H1 (cell line): ENCODE measurements at regions not wholly inside any gene's neighbourhood (a gene's known extent, or its start where the extent isn't known, plus 50 kb on each side); places are given as distances from the start of the nearest gene placed in this dataset.

ENCODE experiments used
- CTCF ChIA-PET: fragments of 300-600 bp; sonication (Branson Sonifier 250); formaldehyde crosslinking; loops from one replicate; lab custom pipeline; 2021; ENCODE audit not compliant: partially characterized antibody; lab: Charles Lee
- POLR2A ChIA-PET: fragments of 300-600 bp; sonication (Branson Sonifier 250); formaldehyde crosslinking; loops from one replicate; lab custom pipeline; 2021; ENCODE audit warnings: inconsistent platforms; ENCODE audit not compliant: partially characterized antibody; lab: Charles Lee
- DNase-seq, 2 experiments: peaks; one replicate each; pipeline versions ENCODE4 v3.0.0 to v3.0.0-alpha.2; 2010 to 2022; ENCODE audit warnings: low spot score in 2 of 2, low read depth in 1 of 2, mixed read lengths in 1 of 2
- FAIRE-seq: peaks from 2 replicates; lab custom pipeline; 2011; peaks lifted over from hg19 to GRCh38; lab: Jason Lieb, UNC
- H2AFZ ChIP-seq: 2 replicates; pipeline ENCODE4 v1.8.1; 2012; ENCODE audit warnings: low read length, inconsistent platforms
- H2AK5ac ChIP-seq: 2 replicates; pipeline ENCODE4 v1.6.1; 2013; ENCODE audit warnings: low read depth, low read length
- H2BK120ac ChIP-seq: replicated peaks from 2 replicates; pipeline ENCODE3; 2013; ENCODE audit warnings: low read depth, low read length, inconsistent platforms
- H2BK12ac ChIP-seq: 2 replicates; pipeline ENCODE4 v1.6.1; 2013; ENCODE audit warnings: low read depth, low read length
- H2BK15ac ChIP-seq: 2 replicates; pipeline ENCODE4 v1.6.1; 2013; ENCODE audit warnings: low read length
- H2BK20ac ChIP-seq: 2 replicates; pipeline ENCODE4 v1.6.1; 2013; ENCODE audit warnings: low read length
- H2BK5ac ChIP-seq: 2 replicates; pipeline ENCODE4 v1.6.1; 2013; ENCODE audit warnings: low read depth, low read length
- H3K14ac ChIP-seq: 2 replicates; pipeline ENCODE4 v1.6.1; 2013; ENCODE audit warnings: inconsistent platforms; ENCODE audit not compliant: insufficient read length
- H3K18ac ChIP-seq: 2 replicates; pipeline ENCODE4 v1.6.1; 2013; ENCODE audit warnings: low read length; ENCODE audit errors: extremely low read depth
- H3K23ac ChIP-seq: 2 replicates; pipeline ENCODE4 v1.6.1; 2013; ENCODE audit warnings: inconsistent platforms; ENCODE audit not compliant: insufficient read length
- H3K23me2 ChIP-seq: 2 replicates; pipeline ENCODE4 v1.6.1; 2013; ENCODE audit warnings: low read depth, low read length
- H3K27ac ChIP-seq: 2 replicates; pipeline ENCODE4 v1.6.1; 2011; ENCODE audit warnings: low read depth, low read length, inconsistent platforms
- H3K27me3 ChIP-seq, 4 experiments: replicated peaks in 1 of 4; 1 replicate in 1 of 4; 2 replicates in 3 of 4; pipeline versions ENCODE4 v1.6.1 to v1.8.1; 2011 to 2013; ENCODE audit warnings: low read length in 3 of 4, mild to moderate bottlenecking in 3 of 4, inconsistent platforms in 2 of 4, mixed read lengths in 2 of 4, moderate library complexity in 1 of 4; ENCODE audit not compliant: control insufficient read depth in 3 of 4, insufficient read depth in 3 of 4; ENCODE audit errors: extremely low read depth in 1 of 4
- H3K36me3 ChIP-seq, 4 experiments: 2 replicates each; pipeline versions ENCODE4 v1.6.1 to v1.8.1; 2011 to 2013; ENCODE audit warnings: mild to moderate bottlenecking in 4 of 4, low read length in 3 of 4, moderate library complexity in 2 of 4, control low read depth in 1 of 4, inconsistent platforms in 1 of 4; ENCODE audit not compliant: insufficient read depth in 4 of 4, control insufficient read depth in 2 of 4
- H3K4ac ChIP-seq: replicated peaks from 2 replicates; pipeline ENCODE3; 2013; ENCODE audit warnings: low read length, low read depth, mixed read lengths, inconsistent platforms; ENCODE audit not compliant: insufficient read length
- H3K4me1 ChIP-seq, 4 experiments: replicated peaks in 1 of 4; 1 replicate in 1 of 4; 2 replicates in 3 of 4; pipeline versions ENCODE4 v1.6.1 to v1.8.1; 2011 to 2013; ENCODE audit warnings: low read length in 3 of 4, inconsistent platforms in 2 of 4, mixed read lengths in 1 of 4; ENCODE audit not compliant: insufficient read depth in 4 of 4, control insufficient read depth in 3 of 4
- H3K4me2 ChIP-seq, 2 experiments: 2 replicates each; pipeline versions ENCODE4 v1.6.1 to v1.8.1; 2011 to 2013; ENCODE audit warnings: low read depth in 2 of 2, low read length in 2 of 2, control low read depth in 1 of 2, inconsistent platforms in 1 of 2, mild to moderate bottlenecking in 1 of 2; ENCODE audit not compliant: insufficient read depth in 1 of 2
- H3K4me3 ChIP-seq, 4 experiments: fragments of 200-600, 300-600 bp in 1 of 4; sonication (generic), shearing (Covaris generic), sonication (Bioruptor Twin) in 1 of 4; 2 replicates each; pipeline versions ENCODE4 v1.5.1 to v1.8.1; 2011 to 2016; ENCODE audit warnings: low read length in 4 of 4, low read depth in 3 of 4, control low read depth in 2 of 4, inconsistent platforms in 2 of 4, mild to moderate bottlenecking in 2 of 4, mixed read lengths in 1 of 4, moderate library complexity in 1 of 4; ENCODE audit not compliant: insufficient read depth in 2 of 4; ENCODE audit errors: extremely low read depth in 1 of 4
- H3K56ac ChIP-seq: replicated peaks from 2 replicates; pipeline ENCODE3; 2013; ENCODE audit warnings: low read depth, mild to moderate bottlenecking, mixed read lengths, low read length, inconsistent platforms; ENCODE audit not compliant: insufficient read length
- H3K79me1 ChIP-seq: 2 replicates; pipeline ENCODE4 v1.6.1; 2013; ENCODE audit warnings: low read depth, low read length, control low read depth
- H3K79me2 ChIP-seq, 2 experiments: 2 replicates each; pipeline versions ENCODE4 v1.6.1 to v1.8.1; 2012 to 2013; ENCODE audit warnings: low read length in 2 of 2, mild to moderate bottlenecking in 2 of 2, inconsistent platforms in 1 of 2; ENCODE audit not compliant: insufficient read depth in 2 of 2, control insufficient read depth in 1 of 2
- H3K9ac ChIP-seq, 4 experiments: replicated peaks in 1 of 4; 1 replicate in 1 of 4; 2 replicates in 3 of 4; pipeline versions ENCODE4 v1.6.1 to v1.8.1; 2011 to 2013; ENCODE audit warnings: low read depth in 3 of 4, low read length in 3 of 4, control low read depth in 2 of 4, mild to moderate bottlenecking in 2 of 4, moderate library complexity in 2 of 4, inconsistent platforms in 1 of 4; ENCODE audit errors: extremely low read depth in 1 of 4
- H3K9me3 ChIP-seq, 2 experiments: 2 replicates each; pipeline versions ENCODE4 v1.6.1 to v1.8.1; 2012 to 2013; ENCODE audit warnings: mild to moderate bottlenecking in 2 of 2, moderate library complexity in 2 of 2, control low read depth in 1 of 2, inconsistent platforms in 1 of 2, low read depth in 1 of 2, low read length in 1 of 2, mixed read lengths in 1 of 2; ENCODE audit not compliant: insufficient read depth in 2 of 2
- H4K20me1 ChIP-seq, 2 experiments: replicated peaks in 1 of 2; 2 replicates each; pipeline versions ENCODE3 to v1.8.1; 2011 to 2013; ENCODE audit warnings: inconsistent platforms in 2 of 2, low read length in 2 of 2, mild to moderate bottlenecking in 1 of 2; ENCODE audit not compliant: insufficient read depth in 2 of 2, control insufficient read depth in 1 of 2
- H4K5ac ChIP-seq: 2 replicates; pipeline ENCODE4 v1.6.1; 2013; ENCODE audit warnings: low read length, low read depth, mixed read lengths, inconsistent platforms; ENCODE audit not compliant: insufficient read length
- H4K8ac ChIP-seq: 2 replicates; pipeline ENCODE4 v1.8.0; 2013; ENCODE audit warnings: mild to moderate bottlenecking, moderate library complexity, low read length, inconsistent platforms; ENCODE audit not compliant: insufficient read depth; ENCODE audit errors: extremely low read depth
- H4K91ac ChIP-seq: replicated peaks from 2 replicates; pipeline ENCODE3; 2013; ENCODE audit warnings: low read length, mixed read lengths, inconsistent platforms; ENCODE audit not compliant: insufficient read length
- SP4 ChIP-seq: IDR thresholded peaks from 2 replicates; pipeline ENCODE4 v1.6.1; 2012; ENCODE audit warnings: low read length, inconsistent platforms
- SRF ChIP-seq: IDR thresholded peaks from 2 replicates; pipeline ENCODE4 v1.6.1; 2011; ENCODE audit warnings: mild to moderate bottlenecking, low read depth, low read length, moderate library complexity
- TEAD4 ChIP-seq: IDR thresholded peaks from 2 replicates; pipeline ENCODE4 v1.6.1; 2012; ENCODE audit warnings: low read depth, low read length, inconsistent platforms, mixed read lengths
- WGBS, 2 experiments: shearing (Covaris generic) in 1 of 2; methylation state at CpG; one replicate each; pipeline versions ENCODE4 v1.1.6 to v1.1.7; 2013 to 2015; ENCODE audit warnings: low lambda C conversion rate in 2 of 2, mixed read lengths in 2 of 2, inconsistent platforms in 1 of 2, low coverage in 1 of 2, missing lambda C conversion rate in 1 of 2; ENCODE audit not compliant: insufficient replicate concordance in 2 of 2, insufficient coverage in 1 of 2, insufficient read length in 1 of 2; ENCODE audit errors: extremely low coverage in 1 of 2, missing lambda C conversion rate in 1 of 2; 5-methylcytosine and 5-hydroxymethylcytosine counted together

DNA sequence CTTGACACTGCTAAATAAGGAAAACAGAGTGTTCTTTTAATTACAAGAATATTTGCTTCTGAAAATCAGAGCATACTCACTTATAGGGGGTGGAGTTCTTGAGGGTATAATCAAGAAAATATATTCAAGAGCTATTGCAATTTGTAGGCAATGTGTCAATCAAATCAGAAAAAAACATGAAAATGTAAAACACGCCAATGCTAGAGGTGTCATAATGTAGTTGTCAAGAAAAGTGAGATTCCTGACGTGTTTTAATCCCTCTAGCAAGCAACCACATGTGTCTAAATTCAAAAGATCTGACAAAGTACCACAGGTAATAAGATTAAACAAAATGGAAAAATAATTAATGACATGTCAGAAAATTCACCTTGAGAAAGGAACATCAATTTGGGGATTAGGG is 1440.7 kb upstream of the RAG2 start:
- H3K23ac ChIP-seq, result no peak overlapping the region
- no peak overlapping the region for H3K14ac ChIP-seq
- no peak overlapping the region for H2AK5ac ChIP-seq
- WGBS, 2 experiments, result 93% methylated on average over 2 of the region's 2 CpGs; no CpG with 5 or more reads in 1 of the 2 experiments
- H3K9me3 ChIP-seq, result no peaks in the 10 kb centered on the region
- H2BK20ac ChIP-seq, result no peak overlapping the region
- H3K23me2 ChIP-seq, result no peaks in the 10 kb centered on the region
- H4K8ac ChIP-seq, result no peak overlapping the region
- no peak overlapping the region for H2BK15ac ChIP-seq
- no peaks in the 10 kb centered on the region for H3K36me3 ChIP-seq
- no peaks in the 10 kb centered on the region for H3K27me3 ChIP-seq
- no peak for FAIRE-seq
- no peak overlapping the region for H4K5ac ChIP-seq
- no peaks in the 10 kb centered on the region for H3K79me2 ChIP-seq
- no peak overlapping the region for H2BK120ac ChIP-seq
- TF ChIP-seq SRF, result no peak
- no peak for TF ChIP-seq SP4
- no peak for TF ChIP-seq TEAD4
- no peak overlapping the region for H2BK5ac ChIP-seq
- no peak overlapping the region for H4K91ac ChIP-seq
- no peak overlapping the region for H3K9ac ChIP-seq
- no peak overlapping the region for H3K4me2 ChIP-seq
- no peak overlapping the region for H3K56ac ChIP-seq
- no peaks in the 10 kb centered on the region for H3K79me1 ChIP-seq
- no peaks in the 10 kb centered on the region for H4K20me1 ChIP-seq
- H2AFZ ChIP-seq, result no peak overlapping the region
- no peak overlapping the region for H3K27ac ChIP-seq
- H3K4ac ChIP-seq, result no peak overlapping the region
- ChIA-PET CTCF (no interaction called here), POLR2A (no interaction called here)
- no peak overlapping the region for H2BK12ac ChIP-seq
- no peak overlapping the region for H3K4me3 ChIP-seq
- no peak overlapping the region for H3K18ac ChIP-seq
- DNase-seq, result no peak
- no peaks in the 10 kb centered on the region for H3K4me1 ChIP-seq
